GM12875 (cell line): ENCODE measurements at regions not wholly inside any gene's neighbourhood (a gene's known extent, or its start where the extent isn't known, plus 50 kb on each side); places are given as distances from the start of the nearest gene placed in this dataset.

ENCODE experiments used
- H3K4me3 ChIP-seq: one replicate; pipeline ENCODE4 v1.5.1; 2011; ENCODE audit warnings: low read depth, low read length, control low read depth
- CTCF ChIP-seq: IDR thresholded peaks from 2 replicates; pipeline ENCODE4 v1.5.1; 2011; ENCODE audit warnings: low read depth, mild to moderate bottlenecking, control low read depth, inconsistent platforms, low read length, moderate library complexity, borderline replicate concordance; ENCODE audit not compliant: insufficient read depth

- TF ChIP-seq CTCF = no peak
- no peak overlapping the region for H3K4me3 ChIP-seq
Observed at GRCh38 chr3:194843556-194843955, 157.9 kb downstream of the FAM43A start.

GRCh38 chr3:194844046-194844445 is 158.4 kb downstream of the FAM43A start:
- no peak for TF ChIP-seq CTCF

GRCh38 chr3:194849166-194849875 is 163.6 kb downstream of the FAM43A start:
- TF ChIP-seq CTCF = no peak
- no peak overlapping the region for H3K4me3 ChIP-seq

More at GRCh38 chr3:194844046-194844445, 158.4 kb downstream of the FAM43A start:
- H3K4me3 ChIP-seq = no peak overlapping the region

- no peak for TF ChIP-seq CTCF
- H3K4me3 ChIP-seq = no peak overlapping the region
Observed at GRCh38 chr3:194851254-194851653, 165.6 kb downstream of the FAM43A start.

GRCh38 chr3:194851941-194852340 is 166.3 kb downstream of the FAM43A start:
- H3K4me3 ChIP-seq = no peak overlapping the region
- no peak for TF ChIP-seq CTCF

GRCh38 chr3:194852345-194852744 is 166.7 kb downstream of the FAM43A start:
- H3K4me3 ChIP-seq = no peak overlapping the region
- TF ChIP-seq CTCF = no peak

GRCh38 chr3:194852831-194853508 is 167.3 kb downstream of the FAM43A start:
- no peak for TF ChIP-seq CTCF
- H3K4me3 ChIP-seq = no peak overlapping the region
